ENCODE measurements at regions not wholly inside any gene's neighbourhood (a gene's known extent, or its start where the extent isn't known, plus 50 kb on each side); places are given as distances from the start of the nearest gene placed in this dataset.
"Not testable (repeated sequence)": the region's sequence is repeated elsewhere in the genome, so short reads cannot be mapped to it uniquely, and the experiment has no call there.

- not testable (repeated sequence) for TF ChIP-seq CTCF (IDR thresholded peaks at IDR 0.05); SIN3A (IDR thresholded peaks at IDR 0.05; ENCODE audit: borderline replicate concordance, insufficient read depth, low read depth, low read length); POLR2AphosphoS5 (IDR thresholded peaks at IDR 0.05; ENCODE audit: low read depth, low read length)
These were observed 197.0 kb downstream of the BARX2 start for GRCh38 chr11:129572667-129573066.
